SIG-M5 treated with dmso at 0.1 percent for 504 hours (cell line): ENCODE measurements at regions not wholly inside any gene's neighbourhood (a gene's known extent, or its start where the extent isn't known, plus 50 kb on each side); places are given as distances from the start of the nearest gene placed in this dataset.

ENCODE experiments used
- DNase-seq: peaks from one replicate; lab custom pipeline; 2025; ENCODE audit not compliant: unreplicated experiment; lab: John Stamatoyannopoulos, UW

- no peak for DNase-seq
Observed at GRCh38 chr9:13990994-13991393, 322.9 kb downstream of the NFIB start.

DNA sequence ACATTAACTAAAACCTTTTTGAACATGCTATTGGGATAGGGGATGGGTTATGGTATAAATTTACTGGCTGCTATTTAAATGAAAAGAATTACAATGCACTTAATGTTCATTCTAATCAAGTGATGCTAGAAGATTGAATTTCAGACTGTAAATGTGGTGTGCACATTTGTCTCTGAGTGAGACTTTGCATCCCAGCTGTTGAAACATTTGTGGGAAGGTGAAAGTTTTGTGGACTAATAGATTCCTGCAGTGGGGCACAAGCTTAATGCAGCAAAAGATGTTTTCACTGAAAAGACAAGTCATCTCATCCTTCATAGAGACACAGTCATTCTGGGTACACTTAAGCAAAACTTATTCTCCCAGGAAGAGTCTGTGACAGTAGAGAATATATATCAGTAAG, 323.6 kb downstream of the NFIB start:
- no peak for DNase-seq

- no peak for DNase-seq
Observed at GRCh38 chr9:13988944-13989343, 325.0 kb downstream of the NFIB start.

- no peak for DNase-seq
Observed at GRCh38 chr9:13983607-13984006, 330.3 kb downstream of the NFIB start.

GRCh38 chr9:13979941-13980318, 334.0 kb downstream of the NFIB start:
- no peak for DNase-seq

GRCh38 chr9:13975611-13976290, 338.2 kb downstream of the NFIB start:
- DNase-seq, result no peak

- DNase-seq, result no peak
Observed at GRCh38 chr9:13974891-13975290, 339.1 kb downstream of the NFIB start.

GRCh38 chr9:13971966-13972655, 341.8 kb downstream of the NFIB start:
- no peak for DNase-seq

- DNase-seq, result no peak
Observed at GRCh38 chr9:13971415-13971814, 342.5 kb downstream of the NFIB start.

DNA sequence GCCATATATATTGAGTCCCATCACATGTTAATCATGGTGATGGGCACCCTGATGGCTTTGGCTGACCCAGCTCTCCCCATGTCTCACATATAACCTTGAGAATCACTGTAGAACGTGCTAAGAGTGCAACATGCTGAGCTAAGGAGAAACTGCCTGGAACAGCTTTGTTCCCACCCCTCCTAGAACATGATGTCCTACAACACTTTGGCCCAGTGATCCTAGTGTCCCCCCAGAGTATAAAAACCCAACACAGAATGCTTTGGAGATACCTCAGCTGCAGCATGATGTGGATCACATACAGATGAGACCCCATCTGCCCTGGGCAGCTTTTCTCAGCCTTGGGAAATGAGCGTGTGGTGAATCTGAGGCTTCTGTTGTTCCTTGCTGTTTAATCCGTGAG, 343.5 kb downstream of the NFIB start:
- DNase-seq, result no peak

DNA sequence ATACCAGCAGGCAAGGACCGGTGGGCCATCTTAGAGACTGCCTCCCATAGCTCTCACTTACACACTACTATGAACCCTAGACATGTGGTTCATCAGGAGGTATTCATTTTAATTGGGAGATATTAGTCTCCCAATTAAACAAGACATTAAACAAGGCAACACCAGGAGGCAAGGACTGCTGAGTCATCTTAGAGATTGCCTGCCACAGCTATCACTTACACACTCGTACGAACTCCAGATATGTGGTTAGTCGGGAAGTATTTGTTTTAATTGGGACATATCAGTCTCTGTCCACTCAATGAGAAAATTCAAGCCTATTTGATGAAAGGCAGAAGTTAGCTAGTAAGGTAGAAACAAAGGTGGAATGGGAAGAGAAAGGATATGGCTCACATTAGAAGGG, 343.9 kb downstream of the NFIB start:
- no peak for DNase-seq

- DNase-seq, result no peak
Observed at GRCh38 chr9:13967438-13967837, 346.5 kb downstream of the NFIB start.

GRCh38 chr9:13967011-13967410, 346.9 kb downstream of the NFIB start:
- no peak for DNase-seq

DNA sequence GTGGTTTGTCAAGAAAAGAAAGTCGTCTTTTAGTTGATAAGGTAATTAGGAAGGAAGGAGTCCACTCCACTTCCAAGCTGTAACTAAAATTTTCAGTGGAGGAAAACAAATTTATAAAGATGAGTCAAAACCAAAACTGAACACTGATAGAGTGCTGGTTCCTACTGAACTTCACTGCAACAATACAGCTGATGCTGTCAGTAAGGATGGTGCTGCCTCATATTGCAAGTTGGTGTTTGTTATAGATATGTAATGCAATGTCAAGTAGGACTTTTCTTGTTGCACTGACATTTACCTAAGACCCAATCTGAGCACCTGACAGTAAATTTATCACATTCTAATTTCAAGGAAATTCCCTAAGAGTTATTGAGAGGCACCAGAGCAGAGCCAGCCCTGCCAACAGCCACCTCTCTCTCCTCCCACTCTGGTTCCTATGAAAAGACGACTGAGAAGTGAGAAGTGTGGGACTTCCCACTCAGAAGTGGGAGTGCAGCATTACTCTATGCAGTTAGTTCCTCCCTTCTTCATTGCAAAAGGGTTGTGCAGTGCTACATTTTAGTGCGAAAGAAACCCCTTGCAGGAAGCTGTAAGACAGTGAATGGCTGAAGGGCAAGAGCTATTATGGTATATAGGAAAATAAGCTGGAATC, 350.8 kb downstream of the NFIB start:
- DNase-seq, result no peak

DNA sequence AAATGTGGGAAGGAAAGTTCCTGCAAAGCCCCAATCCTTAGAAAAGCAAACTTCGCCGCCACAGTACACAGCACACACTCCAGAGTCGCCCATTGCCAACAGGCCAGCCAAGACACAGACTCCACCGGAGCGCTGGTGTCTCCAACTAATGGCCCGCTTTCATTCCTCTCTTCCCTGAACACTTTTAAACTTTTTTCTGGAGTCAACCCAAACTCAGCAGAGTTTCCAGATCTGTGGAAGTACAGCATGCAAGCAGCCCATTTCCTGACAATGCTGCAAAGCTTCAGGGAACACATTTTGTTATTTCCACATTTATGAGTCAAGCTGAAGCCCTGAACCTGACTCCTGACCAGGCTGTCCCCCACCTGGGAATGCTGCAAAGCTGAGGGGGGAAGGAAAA, 351.9 kb downstream of the NFIB start:
- DNase-seq, result no peak

GRCh38 chr9:13960011-13960765, 353.8 kb downstream of the NFIB start:
- no peak for DNase-seq

- DNase-seq, result no peak
Observed at GRCh38 chr9:13958672-13959071, 355.3 kb downstream of the NFIB start.

DNA sequence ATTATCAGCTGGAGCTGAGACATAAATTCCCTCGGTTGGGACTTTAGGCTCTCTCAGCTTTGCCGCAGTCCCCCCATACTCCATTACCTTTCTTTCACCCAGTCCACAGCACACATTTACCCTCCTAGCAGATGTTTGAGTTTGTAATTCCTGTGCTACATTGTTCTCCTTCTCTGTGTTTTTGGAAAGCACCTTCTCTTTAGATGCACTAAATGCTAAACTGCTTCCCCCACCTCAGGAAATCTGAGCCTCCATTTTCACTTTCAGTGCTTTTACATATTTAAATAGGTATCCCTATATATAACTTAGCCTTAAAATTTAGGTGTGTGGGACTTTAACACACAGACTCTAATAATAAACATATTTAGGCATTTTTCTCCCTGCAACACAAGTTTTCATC, 356.9 kb downstream of the NFIB start:
- DNase-seq, result no peak

DNA sequence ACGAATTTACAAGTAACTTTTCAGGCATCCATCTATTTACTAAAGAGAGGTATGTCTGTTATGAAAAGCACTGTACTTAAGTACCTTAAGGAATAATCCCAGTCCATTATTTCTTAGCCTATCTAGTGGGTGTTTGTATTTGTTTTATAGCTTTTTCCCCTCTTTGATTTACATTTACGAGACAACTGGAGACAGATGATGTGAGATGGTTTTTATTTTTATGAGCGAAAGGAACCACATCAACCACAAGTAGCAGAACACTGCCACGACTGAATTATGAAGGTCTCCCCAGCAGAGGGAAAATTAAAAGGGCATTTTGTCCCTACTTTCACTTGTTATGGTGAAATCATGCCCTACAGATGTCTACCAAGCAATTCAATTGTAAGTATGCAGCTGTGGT, 357.8 kb downstream of the NFIB start:
- no peak for DNase-seq

- no peak for DNase-seq
Observed at GRCh38 chr9:13952906-13953305, 361.0 kb downstream of the NFIB start.

DNA sequence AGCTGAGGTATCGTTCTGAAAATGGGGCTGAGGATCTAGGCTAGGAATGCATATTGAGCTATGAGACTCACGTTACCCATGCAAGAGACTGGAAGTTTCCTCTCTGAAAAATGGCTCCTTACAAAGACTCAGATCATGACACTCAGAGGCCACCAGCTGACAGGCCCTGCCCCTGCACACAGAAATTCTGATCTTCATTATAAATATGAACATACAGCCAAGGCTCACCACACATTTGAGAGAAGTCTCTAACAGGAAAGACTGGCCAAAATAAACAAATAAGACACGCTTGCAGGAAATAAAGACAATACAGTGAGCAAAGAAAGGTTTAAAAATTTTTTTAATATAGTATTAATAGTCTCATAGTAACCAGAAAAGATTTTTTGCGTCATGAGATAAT, 365.9 kb downstream of the NFIB start:
- DNase-seq, result no peak

DNA sequence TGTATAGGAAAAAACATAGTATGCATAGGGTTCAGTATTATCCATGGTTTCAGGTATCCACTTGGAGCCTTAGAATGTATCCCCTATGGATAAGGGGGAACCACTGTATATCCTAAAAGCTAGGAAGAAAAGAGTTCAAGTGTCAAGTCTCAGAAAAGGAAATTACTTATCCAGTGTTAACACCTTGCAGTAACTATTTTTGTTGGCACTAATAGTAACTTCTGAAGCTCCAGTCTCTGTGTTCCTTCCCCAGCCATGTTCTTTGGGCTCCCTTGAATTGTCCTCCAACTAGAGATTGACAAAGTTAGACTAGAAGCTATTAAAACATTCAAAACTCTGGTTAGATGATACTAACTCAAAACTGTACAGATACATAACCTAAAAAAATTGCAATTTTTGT, 370.8 kb downstream of the NFIB start:
- no peak for DNase-seq
